WI38 (cell line): ENCODE measurements at regions not wholly inside any gene's neighbourhood (a gene's known extent, or its start where the extent isn't known, plus 50 kb on each side); places are given as distances from the start of the nearest gene placed in this dataset.

Source experiments
- H3K4me3 ChIP-seq: 2 replicates; pipeline ENCODE4 v1.5.1; 2011; ENCODE audit warnings: low read depth, mild to moderate bottlenecking, control low read depth, low read length
- TF ChIP-seq, protein P1 (sequence below): IDR thresholded peaks from 2 replicates; pipeline ENCODE4 v1.5.1; 2012; ENCODE audit warnings: low read depth, mild to moderate bottlenecking, control low read depth, low read length

GRCh38 chr11:80958987-80959386 is 1518.2 kb upstream of the TENM4 start:
- TF ChIP-seq, protein P1, sequence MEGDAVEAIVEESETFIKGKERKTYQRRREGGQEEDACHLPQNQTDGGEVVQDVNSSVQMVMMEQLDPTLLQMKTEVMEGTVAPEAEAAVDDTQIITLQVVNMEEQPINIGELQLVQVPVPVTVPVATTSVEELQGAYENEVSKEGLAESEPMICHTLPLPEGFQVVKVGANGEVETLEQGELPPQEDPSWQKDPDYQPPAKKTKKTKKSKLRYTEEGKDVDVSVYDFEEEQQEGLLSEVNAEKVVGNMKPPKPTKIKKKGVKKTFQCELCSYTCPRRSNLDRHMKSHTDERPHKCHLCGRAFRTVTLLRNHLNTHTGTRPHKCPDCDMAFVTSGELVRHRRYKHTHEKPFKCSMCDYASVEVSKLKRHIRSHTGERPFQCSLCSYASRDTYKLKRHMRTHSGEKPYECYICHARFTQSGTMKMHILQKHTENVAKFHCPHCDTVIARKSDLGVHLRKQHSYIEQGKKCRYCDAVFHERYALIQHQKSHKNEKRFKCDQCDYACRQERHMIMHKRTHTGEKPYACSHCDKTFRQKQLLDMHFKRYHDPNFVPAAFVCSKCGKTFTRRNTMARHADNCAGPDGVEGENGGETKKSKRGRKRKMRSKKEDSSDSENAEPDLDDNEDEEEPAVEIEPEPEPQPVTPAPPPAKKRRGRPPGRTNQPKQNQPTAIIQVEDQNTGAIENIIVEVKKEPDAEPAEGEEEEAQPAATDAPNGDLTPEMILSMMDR: no peak
- no peak overlapping the region for H3K4me3 ChIP-seq

GRCh38 chr11:80958361-80958760 is 1517.5 kb upstream of the TENM4 start:
- TF ChIP-seq, protein P1: no peak
- no peak overlapping the region for H3K4me3 ChIP-seq

- H3K4me3 ChIP-seq: no peak overlapping the region
- TF ChIP-seq, protein P1: no peak
These were observed 1514.8 kb upstream of the TENM4 start for GRCh38 chr11:80955588-80955987.

- TF ChIP-seq, protein P1: no peak
These were observed 1508.0 kb upstream of the TENM4 start for GRCh38 chr11:80948781-80949180.

DNA sequence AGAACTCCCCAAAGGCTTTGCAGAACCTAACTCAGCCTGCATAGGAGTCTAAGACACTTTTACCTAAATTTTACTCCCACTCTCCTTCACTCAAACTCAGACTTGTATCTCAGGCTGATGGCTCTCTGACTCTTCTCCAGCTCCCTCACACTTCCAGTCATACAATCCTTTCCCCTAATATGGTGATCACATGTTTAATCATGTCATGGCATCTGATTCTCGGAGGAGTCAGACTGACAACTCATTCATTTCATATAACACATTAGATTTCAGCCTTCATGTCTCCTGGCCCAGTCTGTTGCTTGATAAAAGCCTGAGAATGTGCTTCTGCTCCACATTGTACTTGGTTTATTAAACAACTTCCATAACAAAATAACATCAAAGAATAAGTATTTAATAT is 1503.9 kb upstream of the TENM4 start:
- TF ChIP-seq, protein P1: no peak
- H3K4me3 ChIP-seq: no peak overlapping the region

More at GRCh38 chr11:80948781-80949180, 1508.0 kb upstream of the TENM4 start:
- H3K4me3 ChIP-seq: no peak overlapping the region

- TF ChIP-seq, protein P1: no peak
- no peak overlapping the region for H3K4me3 ChIP-seq
These were observed 1502.4 kb upstream of the TENM4 start for GRCh38 chr11:80943226-80943625.

DNA sequence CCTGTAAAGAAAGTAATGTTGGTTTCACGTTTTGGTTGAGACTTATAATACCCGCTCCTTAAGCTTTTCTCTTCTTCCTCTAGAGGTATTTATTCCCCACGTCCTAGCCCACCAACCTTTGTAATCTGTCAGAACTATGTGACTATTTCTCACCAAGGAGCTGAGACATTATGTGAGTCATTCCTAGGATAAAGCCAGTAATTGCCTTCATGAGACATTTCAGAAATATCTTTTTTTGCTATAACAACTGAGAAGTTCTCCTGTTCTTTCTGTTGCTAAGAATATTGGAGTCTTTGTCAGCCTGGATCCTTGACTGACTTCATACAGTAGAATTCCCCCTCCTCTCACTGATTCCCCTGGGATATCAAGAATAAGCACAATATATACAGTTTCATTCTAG is 1497.0 kb upstream of the TENM4 start:
- TF ChIP-seq, protein P1: no peak
- H3K4me3 ChIP-seq: no peak overlapping the region
